SK-N-DZ (cell line): ENCODE measurements at regions not wholly inside any gene's neighbourhood (a gene's known extent, or its start where the extent isn't known, plus 50 kb on each side); places are given as distances from the start of the nearest gene placed in this dataset.

Experiments used
- DNase-seq: peaks from one replicate; pipeline ENCODE4 v3.0.0-alpha.2; 2015; ENCODE audit warnings: low spot score
- small RNA-seq, 2 experiments: library from RNA; depleted of rRNA; stranded (forward); fragments of <200 nt; gene quantifications; one replicate each; pipeline ENCODE3, GENCODE V24; 2014

DNA sequence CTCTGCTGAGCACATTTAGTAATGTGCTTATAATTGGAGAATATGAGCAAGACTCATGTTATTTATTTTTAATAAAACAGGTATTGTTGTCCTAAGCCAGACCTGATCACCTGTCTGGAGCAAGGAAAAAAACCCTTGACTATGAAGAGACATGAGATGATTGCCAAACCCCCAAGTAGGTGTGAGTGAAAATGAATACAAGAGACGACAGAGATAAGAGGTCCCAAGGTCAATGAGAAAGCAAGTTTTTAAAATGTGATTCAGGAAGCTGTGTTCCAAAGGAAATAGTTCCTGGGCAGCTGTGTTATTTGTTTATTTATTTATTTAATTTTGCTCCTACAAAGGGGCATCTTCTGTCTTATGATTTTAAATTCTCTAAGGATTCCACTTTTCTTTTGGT is 83.1 kb downstream of the ZNF486 start:
- DNase-seq = no peak

Small RNA genes in the stretch of these regions (small RNA-seq; reads per million reads assigned to genes)
- gene MIR1270 = 0.03 to 0.09 reads per million in 2 experiments
